Esophagus squamous epithelium (tissue), 5 donors: ENCODE measurements at regions not wholly inside any gene's neighbourhood (a gene's known extent, or its start where the extent isn't known, plus 50 kb on each side); places are given as distances from the start of the nearest gene placed in this dataset.

Experiments used
- DNase-seq: peaks from one replicate; lab custom pipeline; 2025; lab: John Stamatoyannopoulos, UW
- H3K27ac ChIP-seq, 4 donors: fragments of 200-600 bp; sonication (generic); one replicate each; pipeline ENCODE4 v1.5.1; 2016 to 2019; ENCODE audit warnings: mild to moderate bottlenecking in 1 of 4
- H3K27me3 ChIP-seq, 4 donors: fragments of 200-600 bp; sonication (generic); 1 replicate in 3 of 4; 2 replicates in 1 of 4; pipeline versions ENCODE4 v1.5.1 to v1.6.0; 2017 to 2021; ENCODE audit warnings: antibody characterized with exemption in 1 of 4
- H3K36me3 ChIP-seq, 3 donors: fragments of 200-600 bp; sonication (generic); one replicate each; pipeline ENCODE4 v1.5.1; 2016 to 2019
- H3K4me1 ChIP-seq, 3 donors: fragments of 200-600 bp; sonication (generic); one replicate each; pipeline ENCODE4 v1.5.1; 2017 to 2019
- H3K4me3 ChIP-seq, 4 donors: fragments of 200-600 bp; sonication (generic); 1 replicate in 3 of 4; 2 replicates in 1 of 4; pipeline ENCODE4 v1.5.1; 2016 to 2019; ENCODE audit warnings: mild to moderate bottlenecking in 2 of 4, moderate library complexity in 1 of 4
- H3K9me3 ChIP-seq, 3 donors: fragments of 200-600 bp; sonication (generic); one replicate each; pipeline ENCODE4 v1.5.1; 2016 to 2019
- CTCF ChIP-seq, 6 experiments: fragments of 450-650 bp in 4 of 6; fragments of 200-600 bp in 2 of 6; sonication (generic) in 2 of 6; IDR thresholded peaks; one replicate each; pipeline ENCODE4 v1.5.1; 2016 to 2019; ENCODE audit warnings: antibody characterized with exemption in 6 of 6, mild to moderate bottlenecking in 4 of 6, moderate library complexity in 4 of 6
- POLR2A ChIP-seq, 4 donors: fragments of 450-650 bp; IDR thresholded peaks; one replicate each; pipeline ENCODE4 v1.6.1; 2017; ENCODE audit warnings: antibody characterized with exemption in 4 of 4, mild to moderate bottlenecking in 4 of 4, moderate library complexity in 3 of 4
- WGBS, 2 donors: methylation state at CpG; one replicate each; pipeline ENCODE4 v1.1.5; 2018; 5-methylcytosine and 5-hydroxymethylcytosine counted together
- intact Hi-C: fragments of 100-400 bp; cut with DNase I; formaldehyde crosslinking; loops from one replicate; pipeline ENCODE4 v1.15.0; 2022
- donor health status: DM: yes; HTN: yes; CAD: no.

- H3K4me1 ChIP-seq: no peaks in the 10 kb centered on the region
- H3K4me3 ChIP-seq: no peak overlapping the region
- H3K9me3 ChIP-seq: no peaks in the 10 kb centered on the region
- no peak for DNase-seq
- TF ChIP-seq POLR2A (IDR thresholded peaks at IDR 0.05) (no peak), CTCF (IDR thresholded peaks at IDR 0.05) (no peak)
- H3K36me3 ChIP-seq: no peaks in the 10 kb centered on the region
- H3K27me3 ChIP-seq: no peaks in the 10 kb centered on the region
- 62 to 70% methylated on average over 4 of the region's 4 CpGs for WGBS, 2 donors
- intact Hi-C loops: no loop called here
- H3K27ac ChIP-seq: no peak overlapping the region
Measured at GRCh38 chr13:36608474-36608873, 65.3 kb upstream of the SERTM1 start.

GRCh38 chr13:36612230-36612629, 61.6 kb upstream of the SERTM1 start:
- Histone ChIP-seq H3K4me1 (no peaks in the 10 kb centered on the region), H3K4me3 (no peak overlapping the region), H3K27me3 (no peaks in the 10 kb centered on the region), H3K9me3 (no peaks in the 10 kb centered on the region), H3K27ac (no peak overlapping the region), H3K36me3 (no peaks in the 10 kb centered on the region)
- TF ChIP-seq CTCF (IDR thresholded peaks at IDR 0.05) (no peak), POLR2A (IDR thresholded peaks at IDR 0.05) (no peak)
- DNase-seq: no peak
- intact Hi-C loops: no loop called here
- WGBS, 2 donors: 67 to 73% methylated on average over 4 of the region's 4 CpGs

GRCh38 chr13:36616706-36617105, 57.1 kb upstream of the SERTM1 start:
- H3K27me3 ChIP-seq: no peaks in the 10 kb centered on the region
- no peaks in the 10 kb centered on the region for H3K9me3 ChIP-seq
- H3K4me3 ChIP-seq: no peak overlapping the region
- no peak for TF ChIP-seq POLR2A (IDR thresholded peaks at IDR 0.05)
- no peak for TF ChIP-seq CTCF (IDR thresholded peaks at IDR 0.05)
- intact Hi-C loops: no loop called here
- H3K4me1 ChIP-seq: no peaks in the 10 kb centered on the region
- H3K27ac ChIP-seq: no peak overlapping the region
- no peaks in the 10 kb centered on the region for H3K36me3 ChIP-seq
- no peak for DNase-seq
- 75% methylated on average over 1 of the region's 1 CpG; no CpG with 5 or more reads in 1 of the 2 donors for WGBS, 2 donors

- Histone ChIP-seq H3K9me3 (no peaks in the 10 kb centered on the region), H3K4me1 (no peaks in the 10 kb centered on the region), H3K4me3 (no peak overlapping the region), H3K36me3 (no peaks in the 10 kb centered on the region), H3K27ac (no peak overlapping the region), H3K27me3 (no peaks in the 10 kb centered on the region)
- WGBS, 2 donors: 74 to 77% methylated on average over 3 of the region's 3 CpGs
- no peak for DNase-seq
- intact Hi-C loops: no loop called here
- TF ChIP-seq CTCF (IDR thresholded peaks at IDR 0.05) (no peak), POLR2A (IDR thresholded peaks at IDR 0.05) (no peak)
Measured at GRCh38 chr13:36619535-36619934, 54.3 kb upstream of the SERTM1 start.
